ENCODE measurements at regions not wholly inside any gene's neighbourhood (a gene's known extent, or its start where the extent isn't known, plus 50 kb on each side); places are given as distances from the start of the nearest gene placed in this dataset.

DNA sequence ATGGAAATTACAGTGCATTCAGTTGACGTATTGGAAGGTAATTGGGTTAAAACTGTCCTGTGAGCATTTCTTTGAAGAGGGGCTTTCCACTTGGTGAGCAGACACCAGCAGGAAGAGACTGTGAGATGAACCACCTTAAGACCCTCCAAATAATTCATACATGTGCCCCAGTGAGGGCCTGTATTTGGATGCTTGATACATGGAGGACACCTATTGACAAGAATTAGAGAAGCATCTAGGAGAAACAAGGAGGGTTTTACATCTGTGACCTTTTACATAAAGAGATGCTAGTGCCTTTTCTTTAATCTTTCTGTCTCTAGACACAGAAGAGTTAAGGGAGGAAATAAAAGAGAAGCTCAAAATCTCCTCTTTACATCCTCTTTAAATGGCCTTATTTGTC is 1115.3 kb upstream of the IGFBP7 start:
- in situ Hi-C loops (cut with MboI): no loop called here
- no peak overlapping the region for H2AFZ ChIP-seq (ENCODE audit: control insufficient read depth, low read depth, low read length)
- no peaks in the 10 kb centered on the region for H3K27me3 ChIP-seq (replicated peaks in 1 of 2; ENCODE audit: control insufficient read depth in 2 of 2, insufficient read depth in 2 of 2, low read length in 1 of 2)
- TF ChIP-seq NFYA (IDR thresholded peaks at IDR 0.05; ENCODE audit: borderline replicate concordance, low read depth, low read length): no peak
- ChIA-PET CTCF (no interaction called here), SMC1A (ENCODE audit: uncharacterized antibody, unreplicated experiment) (no interaction called here), RAD21 (ENCODE audit: unreplicated experiment) (no interaction called here), POLR2A (no interaction called here)
- 90% methylated on average over 1 of the region's 1 CpG for WGBS (ENCODE audit: insufficient coverage, insufficient replicate concordance, low lambda C conversion rate, missing lambda C conversion rate)
- H3K4me1 ChIP-seq (ENCODE audit: control insufficient read depth, insufficient read depth, low read length): no peaks in the 10 kb centered on the region
- H4K20me1 ChIP-seq (ENCODE audit: control insufficient read depth, insufficient read depth): no peaks in the 10 kb centered on the region
- H3K9me3 ChIP-seq (replicated peaks; ENCODE audit: control insufficient read depth, insufficient read depth, low read length): no peaks in the 10 kb centered on the region
- no peaks in the 10 kb centered on the region for H3K79me2 ChIP-seq (ENCODE audit: control insufficient read depth, insufficient read depth, low read length)
- DNase-seq (ENCODE audit: low read depth, low spot score) (no peak), ATAC-seq (no peak), FAIRE-seq (no peak)
- H3K36me3 ChIP-seq (ENCODE audit: control insufficient read depth in 2 of 2, insufficient read depth in 2 of 2, low read length in 1 of 2): no peaks in the 10 kb centered on the region
- H3K4me2 ChIP-seq (ENCODE audit: control insufficient read depth, insufficient read depth): no peak overlapping the region
- intact Hi-C loops (cut with micrococcal nuclease; ENCODE audit: unreplicated experiment): no loop called here
- no TSS peak for BruUV-seq (replicated peaks)
- no peak overlapping the region for H3K9ac ChIP-seq (ENCODE audit: control insufficient read depth, insufficient read depth, low read length)
- H3K27ac ChIP-seq (ENCODE audit: control insufficient read depth, insufficient read depth): no peak overlapping the region
- no peak overlapping the region for H3K4me3 ChIP-seq

DNA sequence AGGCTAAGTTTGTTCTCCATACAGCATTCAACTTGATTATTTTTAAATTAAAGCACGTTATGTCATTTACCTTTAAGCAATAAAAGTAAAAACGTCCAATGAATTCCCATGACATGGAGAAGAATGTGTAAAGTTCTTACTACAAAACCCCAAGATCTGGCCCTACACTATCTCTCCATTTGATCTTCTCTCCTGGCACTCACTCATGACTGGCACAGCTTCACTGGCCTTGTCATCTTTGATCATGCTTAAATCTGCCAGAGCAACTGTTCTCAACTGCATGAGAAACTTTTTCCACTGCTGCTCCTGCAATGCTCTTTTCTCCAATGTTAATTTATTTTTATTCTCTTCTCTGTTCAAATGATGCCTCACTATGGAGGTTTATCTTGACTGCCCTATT is 1109.0 kb upstream of the IGFBP7 start:
- Histone ChIP-seq H3K79me2 (ENCODE audit: control insufficient read depth, insufficient read depth, low read length) (no peaks in the 10 kb centered on the region), H2AFZ (ENCODE audit: control insufficient read depth, low read depth, low read length) (no peak overlapping the region), H3K27ac (ENCODE audit: control insufficient read depth, insufficient read depth) (no peak overlapping the region), H3K4me2 (ENCODE audit: control insufficient read depth, insufficient read depth) (no peak overlapping the region), H3K36me3 (ENCODE audit: control insufficient read depth in 2 of 2, insufficient read depth in 2 of 2, low read length in 1 of 2) (no peaks in the 10 kb centered on the region), H3K27me3 (replicated peaks in 1 of 2; ENCODE audit: control insufficient read depth in 2 of 2, insufficient read depth in 2 of 2, low read length in 1 of 2) (no peaks in the 10 kb centered on the region), H4K20me1 (ENCODE audit: control insufficient read depth, insufficient read depth) (no peaks in the 10 kb centered on the region), H3K4me1 (ENCODE audit: control insufficient read depth, insufficient read depth, low read length) (no peaks in the 10 kb centered on the region), H3K9ac (ENCODE audit: control insufficient read depth, insufficient read depth, low read length) (no peak overlapping the region), H3K9me3 (replicated peaks; ENCODE audit: control insufficient read depth, insufficient read depth, low read length) (no peaks in the 10 kb centered on the region), H3K4me3 (no peak overlapping the region)
- no peak for FAIRE-seq
- no peak for ATAC-seq
- TF ChIP-seq SRF (IDR thresholded peaks at IDR 0.05; ENCODE audit: low read depth in 2 of 2, low read length in 2 of 2) (no peak), NR2C2 (IDR thresholded peaks at IDR 0.05; ENCODE audit: borderline replicate concordance, control insufficient read depth, insufficient read length, low read depth) (no peak), STAT3 (IDR thresholded peaks at IDR 0.05; ENCODE audit: low read depth, low read length) (no peak), MTA3 (IDR thresholded peaks at IDR 0.05; ENCODE audit: borderline replicate concordance, low read length) (no peak), SIN3A (IDR thresholded peaks at IDR 0.05; ENCODE audit: low read depth, low read length) (no peak), CHD1 (IDR thresholded peaks at IDR 0.05; ENCODE audit: low read depth, low read length) (no peak), CEBPB (IDR thresholded peaks at IDR 0.05; ENCODE audit: borderline replicate concordance in 1 of 2, low read depth in 2 of 2, low read length in 2 of 2) (no peak), HDAC6 (IDR thresholded peaks at IDR 0.05; ENCODE audit: unreplicated experiment) (no peak), RB1 (IDR thresholded peaks at IDR 0.05; ENCODE audit: borderline replicate concordance) (no peak), RUNX3 (IDR thresholded peaks at IDR 0.05; ENCODE audit: low read length) (no peak), YBX1 (IDR thresholded peaks at IDR 0.05) (no peak), FOXM1 (IDR thresholded peaks at IDR 0.05; ENCODE audit: low read depth, low read length) (no peak), KDM1A (IDR thresholded peaks at IDR 0.05; ENCODE audit: borderline replicate concordance) (no peak), HDGF (IDR thresholded peaks at IDR 0.05) (no peak), TCF3 (IDR thresholded peaks at IDR 0.05; ENCODE audit: borderline replicate concordance, insufficient read depth, low read depth, low read length) (no peak)
- TF ChIP-seq, protein P1, sequence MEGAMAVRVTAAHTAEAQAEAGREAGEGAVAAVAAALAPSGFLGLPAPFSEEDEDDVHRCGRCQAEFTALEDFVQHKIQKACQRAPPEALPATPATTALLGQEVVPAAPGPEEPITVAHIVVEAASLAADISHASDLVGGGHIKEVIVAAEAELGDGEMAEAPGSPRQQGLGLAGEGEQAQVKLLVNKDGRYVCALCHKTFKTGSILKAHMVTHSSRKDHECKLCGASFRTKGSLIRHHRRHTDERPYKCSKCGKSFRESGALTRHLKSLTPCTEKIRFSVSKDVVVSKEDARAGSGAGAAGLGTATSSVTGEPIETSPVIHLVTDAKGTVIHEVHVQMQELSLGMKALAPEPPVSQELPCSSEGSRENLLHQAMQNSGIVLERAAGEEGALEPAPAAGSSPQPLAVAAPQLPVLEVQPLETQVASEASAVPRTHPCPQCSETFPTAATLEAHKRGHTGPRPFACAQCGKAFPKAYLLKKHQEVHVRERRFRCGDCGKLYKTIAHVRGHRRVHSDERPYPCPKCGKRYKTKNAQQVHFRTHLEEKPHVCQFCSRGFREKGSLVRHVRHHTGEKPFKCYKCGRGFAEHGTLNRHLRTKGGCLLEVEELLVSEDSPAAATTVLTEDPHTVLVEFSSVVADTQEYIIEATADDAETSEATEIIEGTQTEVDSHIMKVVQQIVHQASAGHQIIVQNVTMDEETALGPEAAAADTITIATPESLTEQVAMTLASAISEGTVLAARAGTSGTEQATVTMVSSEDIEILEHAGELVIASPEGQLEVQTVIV (IDR thresholded peaks at IDR 0.05; ENCODE audit: borderline replicate concordance, partially characterized antibody): no peak
- intact Hi-C loops (cut with micrococcal nuclease; ENCODE audit: unreplicated experiment) (no loop called here), in situ Hi-C loops (cut with MboI) (no loop called here)
- 0% methylated on average over 2 of the region's 2 CpGs for WGBS (ENCODE audit: insufficient coverage, insufficient replicate concordance, low lambda C conversion rate, missing lambda C conversion rate)
- SMC1A ChIA-PET (ENCODE audit: uncharacterized antibody, unreplicated experiment): interaction anchor here (0.7 kb wide), 1 partner anchor 21 kb away, joined by 4 read pairs; no protein-coding TSS in a partner anchor
- BruUV-seq (replicated peaks): no TSS peak
- CTCF ChIA-PET: interaction anchor here (0.7 kb wide), 1 partner anchor 712 kb away, joined by 3 read pairs; no protein-coding TSS in a partner anchor
- RAD21 ChIA-PET (ENCODE audit: unreplicated experiment): no interaction called here
- POLR2A ChIA-PET: no interaction called here
- DNase-seq (ENCODE audit: low read depth, low spot score): no peak

All from GM12878 (cell line).